NCI-H748 treated with DMSO at 0.1 percent for 48 hours (cell line): ENCODE measurements at regions not wholly inside any gene's neighbourhood (a gene's known extent, or its start where the extent isn't known, plus 50 kb on each side); places are given as distances from the start of the nearest gene placed in this dataset.

ENCODE experiments used
- DNase-seq: peaks from one replicate; lab custom pipeline; 2025; lab: John Stamatoyannopoulos, UW

DNA sequence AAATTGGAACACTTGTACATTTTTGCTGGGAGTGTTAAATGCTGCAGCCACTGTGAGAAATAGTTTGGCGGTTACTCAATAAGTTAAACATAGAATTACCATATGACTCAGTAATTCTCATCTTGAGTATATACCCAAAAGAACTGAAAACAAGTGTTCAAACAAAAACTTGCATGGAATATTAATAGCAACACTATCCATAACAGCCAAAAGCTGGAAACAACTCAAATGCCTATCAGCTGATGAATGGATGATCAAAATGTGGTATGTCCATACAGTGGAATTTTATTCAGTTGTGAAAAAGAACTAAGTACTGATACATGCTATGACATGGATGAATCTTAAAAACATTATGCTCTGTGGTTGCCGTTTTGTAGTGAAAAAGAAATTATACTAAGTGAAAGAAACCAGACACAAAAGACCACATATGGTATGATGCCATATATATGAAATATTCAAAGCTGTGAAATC lies 63.0 kb upstream of the SP4 start:
- no peak for DNase-seq

DNA sequence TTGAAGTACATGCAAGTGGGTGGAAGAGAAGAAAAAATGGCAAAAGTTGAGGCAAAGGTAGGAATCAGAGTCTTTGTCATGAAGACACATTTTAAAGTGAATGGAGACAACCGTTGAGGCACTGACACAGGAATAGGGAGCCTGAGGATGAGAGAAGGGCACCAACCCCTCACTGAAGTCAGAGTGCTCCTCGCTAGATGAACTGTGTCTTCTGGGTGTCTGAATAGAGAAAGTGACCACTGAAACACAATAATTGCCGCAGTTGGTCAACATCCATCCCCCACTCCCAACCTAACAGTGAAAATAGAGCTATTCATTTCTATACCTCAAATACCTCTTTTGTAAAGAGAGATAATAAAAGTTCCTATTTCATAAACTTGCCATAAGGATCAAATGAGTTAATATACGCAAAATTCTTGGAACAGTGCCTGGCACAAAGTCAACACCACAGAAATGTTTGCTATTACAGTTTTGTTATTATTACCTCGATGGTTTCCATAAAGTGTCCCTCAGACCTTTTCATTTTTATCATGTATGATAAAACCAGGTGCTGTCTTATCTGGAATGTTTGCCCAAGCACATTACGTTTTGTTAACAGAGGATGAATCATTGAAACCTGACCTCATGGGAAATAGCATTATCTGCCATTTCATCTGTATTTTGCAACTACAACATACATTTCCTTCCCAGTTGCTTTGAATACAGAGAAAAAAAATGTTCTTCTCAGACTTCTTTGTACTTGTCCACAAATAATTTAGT lies 61.8 kb upstream of the SP4 start:
- DNase-seq, result peak; percentile 97

DNA sequence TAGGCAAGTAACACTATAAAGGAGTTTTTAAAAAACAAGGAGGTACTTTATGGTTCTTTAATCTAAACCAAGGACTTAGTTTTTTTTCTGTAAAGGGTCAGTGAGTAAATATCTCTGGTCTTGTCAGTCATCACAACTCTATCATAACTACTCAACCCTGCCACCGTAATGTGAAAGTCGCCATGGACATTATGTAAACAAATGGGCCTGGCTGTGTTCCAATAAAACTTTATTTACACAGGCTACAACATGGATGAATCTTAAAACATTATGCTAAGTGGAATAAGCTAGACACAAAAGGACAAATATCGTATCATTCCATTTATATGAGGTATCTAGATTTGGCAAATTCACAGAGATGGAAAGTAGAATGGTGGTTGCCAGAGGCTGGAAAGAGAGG lies 60.8 kb upstream of the SP4 start:
- peak; percentile 88 for DNase-seq

DNA sequence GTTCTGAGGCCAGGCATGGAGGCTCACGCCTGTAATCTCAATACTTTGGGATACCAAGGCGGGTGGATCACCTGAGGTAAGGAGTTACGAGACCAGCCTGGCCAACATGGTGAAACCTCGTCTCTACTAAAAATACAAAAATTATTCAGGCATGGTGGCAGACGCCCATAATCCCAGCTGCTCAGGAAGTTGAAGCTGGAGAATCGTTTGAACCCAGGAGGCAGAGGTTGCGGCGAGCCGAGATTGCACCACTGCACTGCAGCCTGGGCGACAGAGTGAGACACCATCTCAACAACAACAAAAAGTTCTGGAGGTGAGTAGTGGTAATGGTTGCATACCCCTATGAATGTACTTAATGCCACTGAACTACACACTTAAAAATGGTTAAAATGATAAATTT lies 60.3 kb upstream of the SP4 start:
- no peak for DNase-seq

DNA sequence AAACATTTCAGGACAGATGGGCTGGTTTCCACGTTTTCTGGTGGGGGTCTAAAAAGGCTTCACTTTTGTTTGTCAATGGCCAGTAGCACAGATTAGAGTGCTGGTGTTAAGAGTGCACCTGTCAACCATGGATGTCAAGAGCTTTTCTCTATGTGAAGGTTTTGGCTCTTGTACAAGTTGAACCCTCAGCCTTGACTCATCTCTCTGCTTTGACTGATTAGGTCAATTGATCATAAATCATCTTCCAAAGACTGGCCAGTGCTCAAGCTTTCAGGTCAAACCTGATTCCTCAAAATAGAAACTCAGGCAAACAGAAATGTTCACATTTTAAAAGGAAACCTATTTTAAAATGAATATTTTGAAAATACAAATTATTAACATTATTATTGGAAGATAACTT lies 59.6 kb upstream of the SP4 start:
- DNase-seq, result peak; percentile 76

DNA sequence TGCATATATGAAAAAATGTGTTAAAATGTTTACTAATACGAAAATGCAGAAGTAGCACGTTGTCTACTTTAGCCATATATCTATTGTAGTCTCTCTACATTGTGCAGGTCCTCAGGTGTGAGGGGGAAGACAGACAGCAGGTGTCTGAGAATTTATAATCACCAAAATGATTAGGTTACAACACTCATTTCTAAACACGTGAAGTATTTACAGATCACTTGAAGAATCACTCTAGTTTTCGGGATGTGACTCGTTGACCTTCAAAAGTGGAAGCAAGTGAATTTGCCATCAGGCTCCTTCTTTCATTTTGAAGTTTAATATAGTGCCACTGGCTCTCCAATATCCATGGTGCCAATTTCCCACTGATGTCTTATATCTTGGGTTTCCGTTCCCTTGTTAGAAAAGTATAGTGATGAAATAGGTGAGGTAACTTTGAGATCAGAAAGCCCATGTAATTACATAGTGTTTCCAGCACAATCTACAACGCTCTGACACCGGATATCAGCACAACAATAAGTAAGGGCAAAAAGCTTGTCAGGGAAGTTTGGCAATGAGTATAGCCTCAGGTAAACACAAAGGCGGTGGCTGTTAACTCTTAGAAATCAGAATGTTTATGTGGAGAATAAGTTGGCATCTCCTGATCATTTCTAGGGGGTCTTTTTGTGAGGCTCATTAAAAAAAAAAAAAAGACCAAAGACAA lies 57.5 kb upstream of the SP4 start:
- peak; percentile 74 for DNase-seq

DNA sequence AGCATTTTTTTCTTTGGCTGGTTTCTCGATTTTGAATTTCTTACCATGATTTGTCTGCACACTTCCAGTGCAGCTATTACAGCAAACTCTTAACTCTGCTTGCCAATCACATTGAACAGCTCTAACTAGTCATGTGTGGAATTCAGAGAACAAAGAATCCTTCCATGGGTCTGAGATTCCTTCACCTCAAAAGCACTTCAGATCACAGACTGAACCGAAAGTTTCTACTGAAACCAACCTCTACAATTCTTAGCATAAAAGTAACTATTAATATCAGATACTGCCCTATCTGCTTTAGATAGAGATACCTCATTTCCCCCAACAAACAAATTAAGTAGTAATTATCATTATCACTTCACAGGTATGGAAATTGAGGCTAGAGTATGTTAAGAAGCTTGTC lies 56.5 kb upstream of the SP4 start:
- no peak for DNase-seq

DNA sequence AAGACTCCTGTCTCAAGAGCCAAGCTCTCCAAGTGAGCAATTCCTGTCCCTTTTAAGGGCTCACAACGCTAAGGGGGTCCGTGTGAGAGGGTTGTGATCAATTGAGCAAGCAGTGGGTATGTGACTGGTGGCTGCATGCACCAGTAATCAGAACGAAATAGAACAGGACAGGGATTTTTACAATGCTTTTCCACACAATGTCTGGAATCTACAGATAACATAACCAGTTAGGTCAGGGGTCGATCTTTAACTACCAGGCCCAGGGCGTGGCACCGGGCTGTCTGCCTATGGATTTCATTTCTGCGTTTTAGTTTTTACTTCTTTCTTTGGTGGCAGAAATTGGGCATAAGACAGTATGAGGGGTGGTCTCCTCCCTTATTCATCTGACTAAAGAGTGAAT lies 54.9 kb upstream of the SP4 start:
- no peak for DNase-seq

DNA sequence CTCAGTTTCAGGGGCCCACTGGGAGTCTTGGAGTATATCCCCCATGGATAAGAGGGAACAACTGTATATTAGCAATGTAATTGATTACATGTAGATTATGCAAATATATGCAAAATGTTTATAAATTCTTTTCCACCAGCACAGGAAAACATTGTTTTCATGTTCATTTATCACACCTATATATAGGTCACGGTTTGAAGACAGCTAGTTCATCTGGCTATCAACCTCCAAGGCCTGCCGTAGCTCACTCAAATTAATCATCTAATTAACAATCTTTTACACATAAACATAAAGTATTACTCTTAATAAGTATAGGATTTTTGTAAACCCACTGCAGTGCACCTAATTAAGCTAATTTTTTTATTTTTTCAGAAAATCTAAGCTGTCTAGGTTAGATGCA lies 53.7 kb upstream of the SP4 start:
- DNase-seq, result no peak

DNA sequence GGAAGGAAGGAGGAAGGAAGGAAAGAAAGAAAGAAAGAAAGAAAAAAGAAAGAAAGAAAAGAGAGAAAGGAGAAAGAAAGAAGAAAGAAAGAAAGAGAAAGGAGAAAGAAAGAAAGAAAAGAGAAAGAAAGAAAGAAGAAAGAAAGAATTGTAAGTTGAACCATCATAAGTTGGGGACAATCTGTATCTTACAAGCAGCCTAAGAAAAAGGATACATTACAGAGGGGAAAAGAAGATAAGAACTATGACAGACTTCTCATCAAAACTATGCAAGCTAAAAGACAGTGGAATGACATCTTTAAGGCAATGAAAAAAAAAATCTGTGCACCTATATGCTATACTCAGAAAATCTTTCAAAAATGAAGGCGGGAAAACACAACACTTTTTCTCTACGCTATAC lies 50.3 kb upstream of the SP4 start:
- no peak for DNase-seq
